ENCODE measurements at regions not wholly inside any gene's neighbourhood (a gene's known extent, or its start where the extent isn't known, plus 50 kb on each side); places are given as distances from the start of the nearest gene placed in this dataset.
"Not testable (repeated sequence)": the region's sequence is repeated elsewhere in the genome, so short reads cannot be mapped to it uniquely, and the experiment has no call there.

DNA sequence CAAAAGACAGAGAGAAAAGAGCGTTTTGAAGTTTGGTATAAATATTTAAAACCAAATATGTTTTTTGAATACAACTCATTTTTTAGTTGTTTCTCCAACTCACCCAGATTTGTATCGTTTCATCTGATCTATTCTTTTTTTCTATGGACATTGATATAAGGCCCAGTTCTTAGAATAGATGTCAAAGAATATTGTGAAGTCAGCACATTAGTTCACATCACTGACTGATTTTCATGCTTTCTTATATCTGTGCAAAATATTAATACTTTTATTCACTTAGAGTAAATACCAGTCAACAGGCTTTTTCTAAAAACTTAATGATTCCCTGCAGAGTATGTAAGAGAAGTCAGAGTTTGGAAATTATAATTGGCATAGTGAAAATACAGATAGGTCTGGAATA lies 254.4 kb upstream of the PTPRD start:
- ChIA-PET POLR2A (no interaction called here), CTCF (no interaction called here)
- no peak for DNase-seq (ENCODE audit: low read depth)
- H3K27me3 ChIP-seq (ENCODE audit: control insufficient read depth, insufficient read depth, low read length): no peaks in the 10 kb centered on the region
- no peaks in the 10 kb centered on the region for H3K36me3 ChIP-seq (ENCODE audit: control insufficient read depth, insufficient read depth, low read length)
- TF ChIP-seq, protein P1, sequence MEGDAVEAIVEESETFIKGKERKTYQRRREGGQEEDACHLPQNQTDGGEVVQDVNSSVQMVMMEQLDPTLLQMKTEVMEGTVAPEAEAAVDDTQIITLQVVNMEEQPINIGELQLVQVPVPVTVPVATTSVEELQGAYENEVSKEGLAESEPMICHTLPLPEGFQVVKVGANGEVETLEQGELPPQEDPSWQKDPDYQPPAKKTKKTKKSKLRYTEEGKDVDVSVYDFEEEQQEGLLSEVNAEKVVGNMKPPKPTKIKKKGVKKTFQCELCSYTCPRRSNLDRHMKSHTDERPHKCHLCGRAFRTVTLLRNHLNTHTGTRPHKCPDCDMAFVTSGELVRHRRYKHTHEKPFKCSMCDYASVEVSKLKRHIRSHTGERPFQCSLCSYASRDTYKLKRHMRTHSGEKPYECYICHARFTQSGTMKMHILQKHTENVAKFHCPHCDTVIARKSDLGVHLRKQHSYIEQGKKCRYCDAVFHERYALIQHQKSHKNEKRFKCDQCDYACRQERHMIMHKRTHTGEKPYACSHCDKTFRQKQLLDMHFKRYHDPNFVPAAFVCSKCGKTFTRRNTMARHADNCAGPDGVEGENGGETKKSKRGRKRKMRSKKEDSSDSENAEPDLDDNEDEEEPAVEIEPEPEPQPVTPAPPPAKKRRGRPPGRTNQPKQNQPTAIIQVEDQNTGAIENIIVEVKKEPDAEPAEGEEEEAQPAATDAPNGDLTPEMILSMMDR (IDR thresholded peaks at IDR 0.05; ENCODE audit: insufficient read depth, low read depth, low read length): no peak
- H3K4me3 ChIP-seq (ENCODE audit: low read depth, low read length): no peak overlapping the region

DNA sequence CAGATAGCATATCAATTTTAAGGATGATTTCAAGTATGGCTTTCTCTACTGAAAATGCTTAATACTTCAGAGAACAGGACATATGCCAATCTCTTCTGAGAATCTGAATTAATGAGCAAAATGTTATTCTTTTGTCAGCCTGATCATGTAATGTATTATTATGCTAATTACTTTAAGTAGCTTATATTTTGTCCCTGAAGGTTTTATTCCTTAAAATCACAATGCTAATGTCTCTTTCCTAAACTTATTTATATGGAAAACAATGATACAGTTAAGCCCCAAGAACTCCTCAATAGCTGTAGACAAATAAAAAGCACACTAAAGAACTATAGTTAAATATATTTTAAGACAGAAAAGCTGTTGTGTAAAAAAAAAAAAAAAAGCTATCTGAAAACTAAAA lies 256.9 kb upstream of the PTPRD start:
- ChIA-PET CTCF (interaction anchor here (1.6 kb wide), 1 partner anchor 9 kb away, joined by 3 read pairs; no protein-coding TSS in a partner anchor), POLR2A (no interaction called here)
- no peaks in the 10 kb centered on the region for H3K36me3 ChIP-seq (ENCODE audit: control insufficient read depth, insufficient read depth, low read length)
- TF ChIP-seq, protein P1 (IDR thresholded peaks at IDR 0.05; ENCODE audit: insufficient read depth, low read depth, low read length): no peak
- no peak overlapping the region for H3K4me3 ChIP-seq (ENCODE audit: low read depth, low read length)
- no peaks in the 10 kb centered on the region for H3K27me3 ChIP-seq (ENCODE audit: control insufficient read depth, insufficient read depth, low read length)
- no peak for DNase-seq (ENCODE audit: low read depth)

DNA sequence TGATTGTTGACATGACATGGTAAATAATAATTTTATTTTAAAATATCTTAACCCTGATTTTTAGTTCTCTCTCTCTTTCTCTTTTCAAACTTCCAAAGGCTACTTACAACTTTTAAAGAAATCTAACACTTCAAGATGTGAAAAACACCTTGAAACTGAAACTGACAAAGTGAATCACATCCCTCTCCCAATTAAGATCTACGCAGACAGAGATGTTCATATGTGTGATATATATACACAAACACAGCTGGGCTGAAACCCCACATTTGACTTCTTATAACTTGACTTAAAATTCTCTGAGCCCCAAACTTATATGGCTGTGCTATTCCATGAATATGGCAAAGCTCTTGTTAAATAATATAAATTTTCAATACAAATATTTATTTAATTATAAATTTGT lies 261.2 kb upstream of the PTPRD start:
- Histone ChIP-seq H3K4me3 (ENCODE audit: low read depth, low read length) (no peak overlapping the region), H3K36me3 (ENCODE audit: control insufficient read depth, insufficient read depth, low read length) (no peaks in the 10 kb centered on the region), H3K27me3 (ENCODE audit: control insufficient read depth, insufficient read depth, low read length) (no peaks in the 10 kb centered on the region)
- no peak for DNase-seq (ENCODE audit: low read depth)
- POLR2A ChIA-PET: no interaction called here
- TF ChIP-seq, protein P1 (IDR thresholded peaks at IDR 0.05; ENCODE audit: insufficient read depth, low read depth, low read length): no peak
- CTCF ChIA-PET: no interaction called here

DNA sequence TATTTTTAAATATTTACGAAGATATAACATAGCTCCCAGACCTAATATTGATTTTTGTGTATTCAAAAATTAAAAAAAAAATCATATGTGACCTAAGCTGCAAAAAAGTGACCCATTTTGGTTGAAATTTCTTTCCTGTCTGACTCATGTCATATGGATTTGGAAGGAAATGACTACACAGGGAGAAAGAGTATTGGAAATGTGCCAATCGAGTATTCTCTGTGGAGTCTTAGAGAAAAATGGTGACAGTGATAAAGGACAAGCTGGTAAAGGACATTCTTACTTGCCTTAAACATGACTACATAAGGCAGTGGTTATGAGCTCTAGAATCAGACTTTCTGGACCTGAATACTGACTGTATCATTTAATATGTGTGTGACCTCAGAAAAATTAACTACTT lies 262.9 kb upstream of the PTPRD start:
- Histone ChIP-seq H3K4me3 (ENCODE audit: low read depth, low read length) (no peak overlapping the region), H3K27me3 (ENCODE audit: control insufficient read depth, insufficient read depth, low read length) (no peaks in the 10 kb centered on the region), H3K36me3 (ENCODE audit: control insufficient read depth, insufficient read depth, low read length) (no peaks in the 10 kb centered on the region)
- CTCF ChIA-PET: no interaction called here
- POLR2A ChIA-PET: no interaction called here
- TF ChIP-seq, protein P1 (IDR thresholded peaks at IDR 0.05; ENCODE audit: insufficient read depth, low read depth, low read length): no peak
- DNase-seq (ENCODE audit: low read depth): no peak

DNA sequence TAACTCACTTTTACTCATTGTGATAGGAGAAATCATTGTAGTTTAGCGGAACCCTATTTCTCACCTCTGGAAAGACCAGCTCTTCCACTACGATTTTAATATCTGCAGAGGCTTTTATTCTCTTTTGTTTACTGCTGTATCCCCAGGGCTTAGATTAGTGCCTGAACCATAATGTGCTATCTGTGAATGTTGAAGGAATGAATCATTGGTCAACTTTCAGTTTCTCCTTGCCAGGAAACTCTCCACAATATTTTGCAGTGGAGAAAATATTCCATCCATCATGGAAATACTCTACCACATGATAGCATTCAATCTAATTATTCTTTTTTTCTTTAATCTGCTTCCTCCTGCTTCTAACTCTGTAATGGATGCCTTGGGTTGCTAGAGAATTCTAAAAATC lies 263.5 kb upstream of the PTPRD start:
- H3K4me3 ChIP-seq (ENCODE audit: low read depth, low read length): no peak overlapping the region
- ChIA-PET POLR2A (no interaction called here), CTCF (no interaction called here)
- H3K27me3 ChIP-seq (ENCODE audit: control insufficient read depth, insufficient read depth, low read length): no peaks in the 10 kb centered on the region
- H3K36me3 ChIP-seq (ENCODE audit: control insufficient read depth, insufficient read depth, low read length): no peaks in the 10 kb centered on the region
- DNase-seq (ENCODE audit: low read depth): no peak
- TF ChIP-seq, protein P1 (IDR thresholded peaks at IDR 0.05; ENCODE audit: insufficient read depth, low read depth, low read length): no peak

DNA sequence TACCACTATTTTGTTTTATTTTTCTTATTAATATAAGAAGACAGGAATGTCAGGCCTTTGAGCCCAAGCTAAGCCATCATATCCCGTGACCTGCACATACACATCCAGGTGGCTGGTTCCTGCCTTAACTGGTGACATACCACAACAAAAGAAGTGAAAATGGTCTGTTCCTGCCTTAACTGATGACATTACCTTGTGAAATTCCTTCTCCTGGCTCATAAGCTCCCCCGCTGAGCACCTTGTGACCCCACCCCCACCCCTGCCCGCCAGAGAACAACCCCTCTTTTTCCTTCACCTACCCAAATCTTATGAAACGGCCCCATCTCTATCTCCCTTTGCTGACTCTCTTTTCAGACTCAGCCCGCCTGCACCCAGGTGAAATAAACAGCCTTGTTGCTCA lies 277.5 kb upstream of the PTPRD start:
- CTCF ChIA-PET: interaction anchor here (0.6 kb wide), 1 partner anchor 33 kb away, joined by 4 read pairs; no protein-coding TSS in a partner anchor
- POLR2A ChIA-PET; H3K4me3 ChIP-seq (ENCODE audit: low read depth, low read length); DNase-seq (ENCODE audit: low read depth); H3K27me3 ChIP-seq (ENCODE audit: control insufficient read depth, insufficient read depth, low read length); H3K36me3 ChIP-seq (ENCODE audit: control insufficient read depth, insufficient read depth, low read length): not testable (repeated sequence)
